ENCODE measurements at regions not wholly inside any gene's neighbourhood (a gene's known extent, or its start where the extent isn't known, plus 50 kb on each side); places are given as distances from the start of the nearest gene placed in this dataset.

- DNase-seq (ENCODE audit: low spot score) (no peak), FAIRE-seq (no peak), ATAC-seq (no peak)
- 26% methylated on average over 7 of the region's 15 CpGs for WGBS (ENCODE audit: low lambda C conversion rate)
- intact Hi-C loops (cut with micrococcal nuclease; ENCODE audit: unreplicated experiment) (no loop called here), in situ Hi-C loops (cut with HindIII; ENCODE audit: extremely low pct_ligation_motif_present, low pct_unique_long_range_greater_than_20kb) (no loop called here)
- Histone ChIP-seq H3K27ac (ENCODE audit: extremely low read length, insufficient read depth, low read length) (no peak overlapping the region), H4K20me1 (ENCODE audit: insufficient read depth, low read length) (no peaks in the 10 kb centered on the region), H3K4me1 (ENCODE audit: insufficient read depth, low read length) (peaks cover 14% of the 10 kb centered on the region), H3K4me2 (ENCODE audit: low read depth, low read length) (no peak overlapping the region), H2AFZ (ENCODE audit: low read length) (no peak overlapping the region), H3K9me3 (ENCODE audit: low read length) (peaks cover 7% of the 10 kb centered on the region), H3K9ac (ENCODE audit: insufficient read depth, low read depth, low read length) (no peak overlapping the region), H3K27me3 (ENCODE audit: control insufficient read depth in 1 of 2, insufficient read depth in 2 of 2, low read length in 2 of 2) (peaks cover 8 to 41% of the 10 kb centered on the region in 2 experiments; a peak in 4 of 5 replicates), H3K4me3 (replicated peaks in 1 of 3; ENCODE audit: insufficient read depth in 1 of 3, low read depth in 2 of 3, low read length in 3 of 3) (no peak overlapping the region), H3K36me3 (replicated peaks in 1 of 2; ENCODE audit: control insufficient read depth in 1 of 2, insufficient read depth in 2 of 2, low read length in 2 of 2) (no peaks in the 10 kb centered on the region), H3K79me2 (ENCODE audit: insufficient read depth, low read length) (no peaks in the 10 kb centered on the region)
- ChIA-PET CTCF (ENCODE audit: low intra/inter-chr PET ratio, low total read pairs) (no interaction called here), POLR2A (no interaction called here)
- BruUV-seq (replicated peaks), result no TSS peak
- TF ChIP-seq GMEB1 (CRISPR knock-in tag; IDR thresholded peaks at IDR 0.05; ENCODE audit: borderline replicate concordance) (no peak), ZNF503 (CRISPR knock-in tag; IDR thresholded peaks at IDR 0.05) (no peak), ZNF180 (CRISPR knock-in tag; IDR thresholded peaks at IDR 0.05; ENCODE audit: borderline replicate concordance, low read depth) (no peak), ZBTB40 (IDR thresholded peaks at IDR 0.05) (no peak), ZBTB40 (CRISPR knock-in tag; IDR thresholded peaks at IDR 0.05) (no peak), ZNF362 (CRISPR knock-in tag; IDR thresholded peaks at IDR 0.05; ENCODE audit: borderline replicate concordance) (no peak)
These were observed 275.6 kb downstream of the BRD1 start for GRCh38 chr22:49551897-49552614.

All from HepG2 (cell line).